BE2C (cell line): ENCODE measurements at regions not wholly inside any gene's neighbourhood (a gene's known extent, or its start where the extent isn't known, plus 50 kb on each side); places are given as distances from the start of the nearest gene placed in this dataset.

Experiments used
- DNase-seq: peaks from one replicate; pipeline ENCODE4 v3.0.0-alpha.2; 2020
- H3K27me3 ChIP-seq: fragments of 250-450 bp; sonication (Bioruptor Pico); 2 replicates; pipeline ENCODE4 v1.5.1; 2020; ENCODE audit warnings: mild to moderate bottlenecking
- H3K36me3 ChIP-seq: fragments of 250-450 bp; sonication (Bioruptor Pico); 2 replicates; pipeline ENCODE4 v1.5.1; 2020; ENCODE audit warnings: mild to moderate bottlenecking
- H3K4me1 ChIP-seq: fragments of 250-450 bp; sonication (Bioruptor Pico); 2 replicates; pipeline ENCODE4 v1.5.1; 2020
- H3K4me3 ChIP-seq: 2 replicates; pipeline ENCODE4 v1.5.1; 2011; ENCODE audit warnings: low read depth, low read length
- H3K9me3 ChIP-seq: fragments of 250-450 bp; sonication (Bioruptor Pico); 2 replicates; pipeline ENCODE4 v1.5.1; 2020
- TF ChIP-seq, protein P1 (sequence below): IDR thresholded peaks from 2 replicates; pipeline ENCODE4 v1.5.1; 2012; ENCODE audit warnings: mild to moderate bottlenecking, low read depth, low read length

GRCh38 chr10:113470372-113471240, 82.2 kb upstream of the HABP2 start:
- TF ChIP-seq, protein P1, sequence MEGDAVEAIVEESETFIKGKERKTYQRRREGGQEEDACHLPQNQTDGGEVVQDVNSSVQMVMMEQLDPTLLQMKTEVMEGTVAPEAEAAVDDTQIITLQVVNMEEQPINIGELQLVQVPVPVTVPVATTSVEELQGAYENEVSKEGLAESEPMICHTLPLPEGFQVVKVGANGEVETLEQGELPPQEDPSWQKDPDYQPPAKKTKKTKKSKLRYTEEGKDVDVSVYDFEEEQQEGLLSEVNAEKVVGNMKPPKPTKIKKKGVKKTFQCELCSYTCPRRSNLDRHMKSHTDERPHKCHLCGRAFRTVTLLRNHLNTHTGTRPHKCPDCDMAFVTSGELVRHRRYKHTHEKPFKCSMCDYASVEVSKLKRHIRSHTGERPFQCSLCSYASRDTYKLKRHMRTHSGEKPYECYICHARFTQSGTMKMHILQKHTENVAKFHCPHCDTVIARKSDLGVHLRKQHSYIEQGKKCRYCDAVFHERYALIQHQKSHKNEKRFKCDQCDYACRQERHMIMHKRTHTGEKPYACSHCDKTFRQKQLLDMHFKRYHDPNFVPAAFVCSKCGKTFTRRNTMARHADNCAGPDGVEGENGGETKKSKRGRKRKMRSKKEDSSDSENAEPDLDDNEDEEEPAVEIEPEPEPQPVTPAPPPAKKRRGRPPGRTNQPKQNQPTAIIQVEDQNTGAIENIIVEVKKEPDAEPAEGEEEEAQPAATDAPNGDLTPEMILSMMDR: no peak

DNA sequence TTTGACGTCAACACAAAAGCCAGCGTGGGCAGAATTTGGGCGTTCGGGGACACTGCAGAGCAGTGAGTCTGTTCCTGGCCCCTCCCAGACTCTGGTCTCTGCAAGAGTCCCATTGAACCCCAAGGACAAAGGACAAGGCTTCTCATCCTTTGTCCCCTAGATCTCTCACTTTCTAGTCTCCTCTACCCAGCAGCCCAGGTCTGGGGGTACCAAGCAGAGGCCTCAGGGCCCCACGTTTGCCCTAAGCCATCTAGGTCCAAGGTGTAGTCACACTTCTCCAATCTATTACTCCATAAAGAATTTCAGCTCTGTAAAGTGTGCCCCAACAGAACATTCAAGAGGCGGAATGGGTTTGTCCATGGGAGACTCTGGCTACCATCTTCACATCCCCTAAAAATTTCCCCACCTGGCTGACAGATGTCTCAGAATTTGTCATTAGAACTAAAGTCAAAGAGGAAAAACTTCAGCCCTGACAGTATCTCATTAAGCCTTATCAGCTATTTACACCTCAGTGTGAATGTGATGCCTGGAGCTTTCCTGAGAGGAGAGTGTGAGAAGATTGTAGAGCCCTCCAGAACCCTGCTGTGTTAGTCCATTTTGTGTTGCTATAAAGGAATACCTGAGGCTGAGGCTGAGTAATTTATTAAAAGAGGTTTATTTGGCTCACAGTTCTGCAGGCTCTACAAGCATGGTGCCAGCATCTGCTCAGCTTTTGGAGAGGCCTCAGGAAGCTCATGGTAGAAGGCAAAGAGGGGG, 81.4 kb upstream of the HABP2 start:
- H3K4me1 ChIP-seq: no peaks in the 10 kb centered on the region
- TF ChIP-seq, protein P1: no peak
- DNase-seq: no peak

More at GRCh38 chr10:113470372-113471240, 82.2 kb upstream of the HABP2 start:
- Histone ChIP-seq H3K4me1 (no peaks in the 10 kb centered on the region), H3K9me3 (no peaks in the 10 kb centered on the region), H3K36me3 (no peaks in the 10 kb centered on the region), H3K27me3 (no peaks in the 10 kb centered on the region), H3K4me3 (no peak overlapping the region)
- no peak for DNase-seq

DNA sequence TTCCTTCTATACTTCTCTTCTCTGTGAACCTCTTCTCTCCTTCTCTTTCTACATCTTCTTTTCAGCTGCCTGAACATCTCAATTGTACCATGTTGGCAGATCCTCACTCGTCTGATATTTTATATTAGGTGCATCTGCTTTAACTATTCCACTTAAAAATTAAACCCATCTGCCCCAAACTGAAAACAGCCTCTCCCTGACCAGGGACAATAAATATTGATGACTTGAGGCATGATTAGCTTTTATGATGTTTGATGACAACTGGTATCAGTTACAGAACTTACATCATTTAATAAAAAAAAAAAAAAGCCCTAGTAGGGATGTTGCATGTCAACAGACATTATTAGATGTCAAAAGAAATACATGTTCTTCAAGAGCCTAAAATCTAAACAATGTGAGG, 79.8 kb upstream of the HABP2 start:
- TF ChIP-seq, protein P1: no peak
- Histone ChIP-seq H3K4me3 (no peak overlapping the region), H3K27me3 (no peaks in the 10 kb centered on the region), H3K9me3 (no peaks in the 10 kb centered on the region), H3K36me3 (no peaks in the 10 kb centered on the region), H3K4me1 (no peaks in the 10 kb centered on the region)
- no peak for DNase-seq

More for the DNA sequence above, 81.4 kb upstream of the HABP2 start:
- Histone ChIP-seq H3K9me3 (no peaks in the 10 kb centered on the region), H3K36me3 (no peaks in the 10 kb centered on the region), H3K4me3 (no peak overlapping the region), H3K27me3 (no peaks in the 10 kb centered on the region)

- no peaks in the 10 kb centered on the region for H3K9me3 ChIP-seq
- H3K4me1 ChIP-seq: no peaks in the 10 kb centered on the region
- no peak overlapping the region for H3K4me3 ChIP-seq
- TF ChIP-seq, protein P1: no peak
- H3K27me3 ChIP-seq: no peaks in the 10 kb centered on the region
- H3K36me3 ChIP-seq: no peaks in the 10 kb centered on the region
- no peak for DNase-seq
Measured at GRCh38 chr10:113473851-113474250, 79.0 kb upstream of the HABP2 start.

GRCh38 chr10:113474752-113475151, 78.1 kb upstream of the HABP2 start:
- Histone ChIP-seq H3K4me3 (no peak overlapping the region), H3K36me3 (no peaks in the 10 kb centered on the region), H3K9me3 (no peaks in the 10 kb centered on the region), H3K27me3 (no peaks in the 10 kb centered on the region), H3K4me1 (no peaks in the 10 kb centered on the region)
- TF ChIP-seq, protein P1: no peak
- no peak for DNase-seq
